Stimulated activated CD8-positive, alpha-beta memory T cell treated with anti-CD3 and anti-CD28 coated beads, Interleukin-7, amount 100 ng/mL, for 48 hours (primary cell): ENCODE measurements at regions not wholly inside any gene's neighbourhood (a gene's known extent, or its start where the extent isn't known, plus 50 kb on each side); places are given as distances from the start of the nearest gene placed in this dataset.

Experiments
- DNase-seq, 2 donors: peaks; one replicate each; pipeline ENCODE4 v3.0.0-alpha.2; 2020; ENCODE audit warnings: low read depth in 1 of 2; ENCODE audit errors: extremely low read depth in 1 of 2

DNA sequence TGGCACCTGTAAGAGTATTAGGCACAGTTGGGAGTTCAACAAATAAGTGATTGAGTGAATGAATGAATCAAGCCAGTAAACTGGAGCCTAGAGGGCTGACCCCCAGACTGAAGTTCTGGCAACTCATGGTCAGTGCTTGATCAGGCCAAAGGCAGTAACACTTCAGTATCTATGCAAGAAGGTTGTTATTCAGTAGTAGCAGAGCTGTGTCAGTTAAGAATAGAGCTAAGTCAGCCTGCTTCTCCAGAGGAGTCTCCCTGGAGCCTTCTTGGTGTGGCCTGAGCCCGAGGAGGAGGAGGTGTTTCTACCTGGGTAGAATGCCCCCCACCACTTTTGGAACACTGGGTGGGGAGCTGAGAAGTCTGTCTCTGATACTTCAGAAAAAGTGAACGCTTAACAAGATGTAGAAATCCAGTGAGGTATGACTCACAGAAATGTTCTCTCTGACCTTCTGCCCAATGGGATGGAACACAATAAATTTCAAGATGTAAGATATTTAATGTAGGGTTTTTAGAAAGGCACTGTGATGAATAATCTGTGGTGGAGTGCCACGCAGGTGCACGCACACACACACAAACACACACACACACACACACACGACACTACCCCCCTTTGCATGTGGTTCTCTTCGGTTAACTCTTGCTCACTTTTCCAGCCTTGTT lies 219.9 kb downstream of the HIPK3 start:
- no peak for DNase-seq

DNA sequence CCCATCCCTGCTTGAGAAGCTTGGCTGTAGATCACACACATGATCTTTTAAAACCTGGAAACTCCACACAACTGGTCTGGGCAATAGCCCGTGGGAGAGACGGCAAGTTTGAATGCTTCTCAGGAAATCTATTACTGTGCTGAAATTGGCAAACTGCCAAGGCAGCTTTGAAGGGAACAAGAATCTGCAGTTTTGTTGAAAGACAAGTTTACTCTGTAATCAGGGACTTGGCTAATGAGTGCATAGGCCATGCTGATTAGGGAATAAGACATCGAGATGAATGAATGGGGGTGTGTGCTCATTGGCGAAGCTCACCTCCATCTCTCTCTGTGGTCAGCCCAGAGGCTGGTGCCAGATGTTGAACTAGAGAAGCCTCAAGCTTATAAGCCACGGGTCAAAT lies 218.8 kb downstream of the HIPK3 start:
- no peak for DNase-seq

DNA sequence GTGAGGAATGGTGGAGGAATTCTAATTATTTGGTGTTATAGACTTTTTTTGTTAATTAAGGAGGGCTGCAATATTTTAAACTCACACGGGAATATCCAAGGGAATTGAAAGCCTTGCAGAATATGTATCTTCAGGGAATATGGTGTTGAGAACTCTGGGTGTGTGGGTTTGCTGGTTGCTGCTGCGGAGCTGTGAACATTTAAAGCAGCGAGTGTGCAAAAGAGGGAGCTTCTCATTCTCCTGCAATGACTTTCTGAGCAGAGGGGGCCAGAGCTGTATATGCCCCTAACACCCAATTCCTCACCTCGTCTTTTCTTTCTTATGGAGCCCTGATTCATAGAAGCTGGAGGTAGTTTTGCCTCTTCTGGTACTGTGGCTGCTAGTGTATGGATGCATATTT lies 217.7 kb downstream of the HIPK3 start:
- no peak for DNase-seq

DNA sequence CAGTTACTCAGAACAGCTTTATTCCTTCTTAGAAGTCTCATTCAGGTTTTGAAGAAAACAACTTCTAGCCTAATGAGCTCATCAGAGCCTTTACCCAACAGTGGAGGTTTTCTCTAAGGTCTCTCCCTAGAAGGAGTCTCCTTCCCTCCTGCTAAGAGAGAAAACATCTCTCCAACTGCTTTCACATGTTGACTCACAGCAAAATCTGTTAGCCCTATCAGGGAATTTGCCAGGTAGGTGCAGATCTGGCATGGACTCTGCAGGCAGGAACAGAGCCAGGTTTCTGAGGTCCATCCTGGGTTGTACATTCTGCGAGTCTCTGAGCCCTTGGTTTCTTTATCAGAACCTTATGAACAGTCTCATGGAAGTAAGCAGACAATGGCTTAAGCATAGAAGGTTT lies 214.4 kb downstream of the HIPK3 start:
- no peak for DNase-seq

DNA sequence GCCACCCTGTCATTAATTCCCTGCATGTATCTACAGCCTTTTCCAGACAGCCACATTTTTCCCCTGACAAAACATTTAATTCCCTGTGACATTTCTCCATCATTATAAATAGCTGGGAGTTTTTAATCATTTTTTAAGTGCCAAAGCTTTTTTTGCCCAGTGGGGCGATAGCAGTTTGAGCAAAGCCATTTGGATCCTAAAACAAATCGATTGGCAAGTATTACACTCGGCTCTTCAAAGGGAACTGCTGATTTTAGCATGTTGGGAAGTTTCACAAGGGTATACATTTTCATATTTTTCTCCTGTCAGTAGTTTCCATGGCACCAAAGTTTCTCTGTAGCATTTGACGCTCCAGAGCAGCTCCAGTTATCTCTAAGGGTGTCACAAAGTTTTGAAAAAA lies 210.8 kb downstream of the HIPK3 start:
- DNase-seq, result no peak

DNA sequence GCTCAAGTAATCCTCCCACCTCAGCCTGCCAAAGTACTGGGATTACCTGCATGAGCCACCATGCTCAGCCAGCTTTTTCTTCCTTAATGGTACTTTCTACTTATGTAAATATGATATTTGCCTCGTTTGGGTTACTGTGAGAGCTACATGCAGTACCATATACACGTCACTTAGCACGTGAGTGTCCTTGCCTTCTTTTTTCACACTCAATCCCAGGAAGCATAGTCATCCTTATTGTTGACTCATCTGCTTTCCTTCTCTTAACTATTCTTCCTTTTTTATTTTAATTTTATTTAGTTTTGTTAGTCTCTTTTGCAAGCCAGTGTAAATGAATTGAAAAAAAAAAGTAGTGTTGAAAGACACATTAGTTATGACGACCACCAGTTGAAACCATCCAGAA lies 205.9 kb downstream of the HIPK3 start:
- DNase-seq, result no peak

DNA sequence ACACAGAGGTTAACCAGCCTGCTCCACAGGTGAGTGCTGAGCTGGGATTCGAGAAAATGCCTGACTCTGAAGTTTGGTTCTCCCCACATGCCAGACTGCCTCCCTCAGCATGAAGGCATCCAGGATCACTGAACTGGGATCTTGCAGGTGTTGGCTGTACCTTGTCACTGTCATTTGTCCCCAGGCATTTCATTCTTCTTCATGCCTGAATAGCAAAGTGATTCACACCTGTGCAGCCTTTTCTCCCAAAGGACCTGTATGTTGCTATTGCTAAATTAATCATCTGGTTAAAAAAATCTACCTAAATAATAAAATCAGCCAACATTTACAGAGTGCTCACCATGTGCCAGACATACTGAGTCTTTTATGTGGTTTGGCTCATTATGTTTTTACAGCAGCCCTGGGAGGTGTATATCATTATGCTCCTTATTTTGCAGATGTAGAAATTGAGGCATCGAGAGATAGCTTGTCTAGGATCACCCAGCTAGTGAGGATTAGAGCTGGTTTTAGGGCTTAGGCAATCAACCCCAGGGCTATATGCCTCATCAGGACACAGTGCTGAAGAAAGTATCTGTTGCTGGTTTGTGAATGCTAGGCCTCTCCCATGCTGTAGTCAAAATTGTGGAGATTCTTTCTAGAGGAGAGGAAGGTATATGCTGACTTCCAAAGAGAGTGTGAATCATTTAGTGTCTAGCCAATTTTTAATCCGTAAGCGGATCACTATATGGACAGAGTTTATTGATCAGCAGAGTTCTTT lies 204.4 kb downstream of the HIPK3 start:
- no peak for DNase-seq

DNA sequence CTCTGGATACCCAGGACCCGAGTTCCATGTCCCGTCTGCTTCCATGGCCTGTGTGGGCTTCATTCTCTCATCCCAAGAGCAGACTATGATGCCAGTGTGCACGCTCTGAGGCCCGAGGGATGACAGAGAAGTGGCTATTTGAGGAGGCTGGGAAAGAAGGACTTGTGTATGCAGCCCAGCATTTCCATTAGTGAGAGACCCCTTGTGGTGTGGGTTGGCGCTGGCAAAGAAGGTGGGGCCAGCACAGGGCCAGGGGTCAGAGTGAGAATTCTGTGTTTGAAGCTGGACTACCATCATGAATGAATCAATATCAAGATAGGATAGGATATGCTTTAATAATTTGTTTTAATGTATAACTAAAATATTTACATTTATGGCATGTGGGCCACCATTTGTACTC lies 200.8 kb downstream of the HIPK3 start:
- no peak for DNase-seq

DNA sequence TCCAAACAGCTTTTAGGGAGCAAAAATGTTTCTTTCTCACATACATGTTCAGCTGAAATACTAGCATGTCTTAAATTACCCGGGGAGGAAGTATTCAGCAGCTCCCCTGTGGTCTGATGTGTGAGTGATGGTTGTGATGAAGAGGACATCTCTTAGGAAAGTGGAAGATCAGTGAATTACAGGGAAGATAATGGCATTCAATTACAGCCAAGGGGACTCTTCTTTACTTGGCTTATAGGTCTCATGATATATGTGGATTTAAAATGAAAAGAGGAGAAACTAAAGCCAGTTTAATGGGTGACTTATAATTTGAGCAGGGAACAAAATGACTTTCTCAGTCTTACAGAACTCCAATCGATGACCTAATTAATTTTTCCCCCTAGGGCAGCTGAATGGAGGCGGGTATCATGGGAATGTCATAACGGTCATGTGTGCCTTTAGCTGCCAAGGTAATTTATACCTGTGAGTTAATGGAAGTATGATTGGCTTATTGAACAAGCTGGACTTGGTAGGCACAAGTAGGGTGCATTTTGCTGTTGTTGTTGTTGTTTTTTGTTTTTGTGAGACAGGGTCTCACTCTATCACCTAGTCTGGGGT lies 198.8 kb downstream of the HIPK3 start:
- DNase-seq, result no peak

DNA sequence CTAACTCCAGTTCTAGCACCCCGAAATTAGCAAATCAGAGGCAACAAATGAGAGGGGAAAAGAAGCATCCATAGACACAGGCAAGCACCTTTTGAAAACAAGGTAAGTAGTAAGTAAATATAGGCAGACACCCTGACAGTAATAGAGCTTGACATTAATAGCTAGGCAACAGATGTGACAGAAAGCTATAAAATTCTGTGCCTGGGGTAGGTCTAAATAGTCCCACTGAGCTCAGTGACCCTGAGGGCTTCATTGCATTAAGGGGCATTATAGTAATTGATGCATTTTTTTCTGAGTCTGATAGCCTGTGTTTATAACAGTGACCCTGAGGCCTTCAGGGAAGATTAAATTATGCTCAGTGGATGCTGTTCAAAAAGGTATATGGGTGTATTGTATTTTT lies 197.1 kb downstream of the HIPK3 start:
- DNase-seq, result no peak

DNA sequence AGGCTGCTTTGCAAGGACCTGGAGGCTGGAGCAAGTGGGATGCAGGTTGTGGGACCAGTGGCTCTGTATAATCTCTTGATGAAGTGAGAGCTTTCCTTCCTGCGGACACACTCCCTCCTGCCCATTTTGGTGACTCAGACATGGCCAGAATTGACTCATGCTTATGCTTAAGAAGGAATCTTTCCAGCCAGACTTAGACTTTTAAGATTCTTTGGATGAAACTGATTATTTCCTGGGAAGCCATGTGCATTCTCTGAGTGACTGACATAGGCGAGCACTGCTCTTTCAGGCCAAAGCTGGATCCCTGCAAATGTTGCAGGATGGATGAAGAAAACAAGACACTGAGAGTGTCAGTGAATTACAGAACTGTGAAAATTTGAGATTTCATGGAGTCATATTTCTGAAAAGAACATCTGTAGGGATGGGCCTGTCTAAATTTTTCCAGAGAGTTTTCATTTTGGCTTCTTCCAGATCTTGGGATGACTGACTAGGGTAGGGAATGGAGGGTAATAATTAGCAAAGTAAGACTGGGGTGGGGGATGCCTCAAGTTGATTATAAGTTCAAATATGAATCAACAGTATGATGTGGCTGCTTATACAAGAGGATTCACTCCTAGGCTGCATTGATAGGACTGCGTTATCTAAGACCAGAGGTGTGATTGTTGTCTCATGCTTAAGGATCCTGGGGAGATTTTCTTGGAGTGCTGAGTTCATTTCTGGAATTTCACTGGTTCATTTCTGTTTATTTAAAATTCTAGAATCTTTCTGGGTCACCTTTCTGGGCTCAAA lies 195.8 kb downstream of the HIPK3 start:
- no peak for DNase-seq

DNA sequence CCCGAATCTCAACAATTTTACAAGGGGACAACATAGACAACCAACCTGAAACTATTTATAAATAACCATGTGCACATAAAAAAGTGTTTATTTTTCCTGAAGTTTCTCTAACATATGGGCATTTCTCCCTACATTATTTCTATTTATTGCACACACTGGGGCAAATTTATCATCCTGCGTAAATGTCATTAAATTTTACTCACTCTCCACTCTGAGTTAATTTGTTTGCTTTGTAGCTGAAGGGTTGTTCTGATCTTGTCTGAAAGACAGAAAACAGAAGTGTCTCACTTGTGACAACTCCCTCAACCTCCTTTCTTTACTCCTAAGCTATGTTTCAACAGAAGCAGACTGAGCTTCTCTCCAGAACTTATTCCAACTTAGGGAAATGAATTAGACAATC lies 194.2 kb downstream of the HIPK3 start:
- DNase-seq, result no peak

DNA sequence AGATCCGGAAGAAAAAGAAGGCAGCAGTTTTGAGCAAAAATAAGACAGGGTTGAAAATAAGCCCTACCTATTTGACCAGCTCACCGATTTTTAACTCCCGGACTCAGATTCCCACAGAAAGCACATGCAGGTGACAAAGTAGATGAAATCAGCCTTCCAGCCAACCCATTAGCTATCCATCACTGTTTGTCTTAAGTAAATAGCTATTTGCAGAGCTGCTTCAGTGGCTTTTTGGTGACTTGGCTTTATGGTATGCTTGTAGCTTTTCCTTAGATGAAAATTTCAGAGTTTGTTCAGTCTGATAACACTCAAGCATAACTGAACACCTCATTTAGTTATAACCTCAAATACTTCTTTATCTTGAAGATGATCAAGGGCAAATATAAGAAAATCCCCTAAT lies 192.6 kb downstream of the HIPK3 start:
- DNase-seq, result no peak

DNA sequence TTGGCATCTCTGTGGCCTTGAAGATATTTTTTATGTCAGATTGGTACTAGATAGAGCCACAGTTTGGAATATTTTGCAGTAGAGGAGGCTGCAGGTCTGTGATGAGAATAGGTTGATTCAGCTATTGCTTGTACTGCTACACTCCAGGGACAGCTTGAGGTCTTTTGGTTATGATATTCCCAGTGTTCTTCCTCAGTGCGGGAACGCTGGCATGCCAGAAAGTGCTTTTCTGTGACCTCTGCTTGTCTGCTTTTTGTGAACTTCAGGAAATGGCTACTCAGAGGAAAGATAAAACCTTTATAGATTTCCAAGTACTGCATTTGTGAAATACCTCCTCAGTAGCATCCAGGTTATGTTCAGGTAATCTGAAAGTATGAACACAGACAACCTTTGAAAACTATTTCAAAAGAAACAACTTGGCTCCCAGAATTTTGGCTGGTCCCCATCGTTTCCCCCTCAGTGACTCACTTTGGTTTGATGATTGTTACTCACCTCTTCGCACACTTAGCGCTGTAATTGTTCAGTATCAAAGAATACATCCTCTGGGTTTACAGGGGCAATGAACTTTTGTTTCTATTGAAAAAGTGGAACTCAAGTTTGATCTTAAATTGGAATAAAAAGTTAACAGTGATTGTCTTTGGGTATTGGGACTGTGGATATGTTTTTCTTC lies 191.4 kb downstream of the HIPK3 start:
- DNase-seq, result no peak

DNA sequence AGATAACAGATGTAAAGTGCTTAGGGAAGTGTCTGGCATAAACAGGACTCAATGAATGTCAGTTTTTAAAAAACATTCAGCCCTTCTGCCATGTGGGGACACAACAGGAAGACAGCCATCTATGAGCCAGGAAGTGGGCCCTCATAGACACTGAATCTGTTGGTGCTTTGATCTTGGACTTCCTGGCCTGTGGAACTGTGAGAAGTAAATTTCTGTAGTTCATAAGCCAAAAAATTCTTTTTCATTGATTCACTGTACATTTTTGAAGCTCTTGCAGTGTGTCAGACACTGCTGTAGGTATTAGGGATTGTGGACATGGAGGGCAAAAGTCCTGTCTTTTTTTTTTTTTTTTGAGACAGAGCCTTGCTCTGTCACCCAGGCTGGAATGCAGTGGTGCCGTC lies 188.6 kb downstream of the HIPK3 start:
- no peak for DNase-seq

DNA sequence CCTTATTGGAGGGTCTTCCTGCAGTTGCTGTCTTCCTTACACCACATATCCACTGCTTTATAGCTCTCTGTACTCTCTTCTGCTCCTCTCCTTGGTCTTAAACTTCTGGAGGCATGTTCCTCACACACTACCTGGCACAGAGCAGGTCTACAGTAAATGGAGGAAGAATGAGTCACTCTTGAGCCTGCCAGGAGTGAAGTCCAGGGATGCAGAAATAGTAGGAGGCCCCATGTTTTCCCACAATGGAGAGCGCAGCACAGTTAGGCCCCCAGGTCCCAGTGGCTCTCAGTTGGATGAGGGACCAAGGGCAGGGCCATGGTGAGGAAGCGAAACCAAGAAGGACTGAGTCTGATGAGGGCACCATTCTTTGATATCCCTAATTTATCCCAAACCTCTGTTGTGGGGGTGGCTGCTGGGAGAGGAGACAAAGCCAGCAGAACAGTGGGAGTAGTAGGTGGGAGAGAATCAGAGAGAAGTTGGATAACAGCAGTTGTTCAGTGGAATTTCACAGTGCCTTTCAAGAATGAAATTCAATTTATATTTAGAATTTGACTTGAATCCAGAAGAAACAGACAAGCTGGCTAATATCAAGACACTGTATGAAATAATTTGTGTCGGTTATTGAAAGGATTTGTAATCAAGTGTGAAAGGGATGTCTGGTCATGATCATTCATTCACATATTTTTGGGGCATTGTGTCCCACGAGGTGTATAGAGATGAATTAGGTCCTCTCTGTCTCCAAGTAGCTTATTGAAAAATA lies 187.8 kb downstream of the HIPK3 start:
- no peak for DNase-seq

DNA sequence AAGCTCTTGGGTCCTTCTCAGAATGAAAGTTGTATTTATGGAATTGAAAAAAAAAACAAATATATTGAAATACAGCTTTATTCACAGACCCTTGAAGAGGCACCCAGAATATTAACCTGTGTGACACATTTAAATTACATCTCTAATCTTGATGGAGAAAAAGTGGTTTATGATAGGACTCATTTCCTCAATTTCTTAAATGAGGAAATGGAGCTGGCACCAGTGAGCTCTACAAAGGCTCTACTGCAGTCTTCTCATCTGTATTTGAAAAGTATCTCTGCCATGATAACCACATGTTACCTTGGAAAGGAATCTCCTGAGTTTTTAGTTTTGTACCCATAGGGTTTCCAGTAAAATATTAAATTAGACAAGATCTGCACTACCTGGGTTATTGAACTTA lies 186.5 kb downstream of the HIPK3 start:
- no peak for DNase-seq

DNA sequence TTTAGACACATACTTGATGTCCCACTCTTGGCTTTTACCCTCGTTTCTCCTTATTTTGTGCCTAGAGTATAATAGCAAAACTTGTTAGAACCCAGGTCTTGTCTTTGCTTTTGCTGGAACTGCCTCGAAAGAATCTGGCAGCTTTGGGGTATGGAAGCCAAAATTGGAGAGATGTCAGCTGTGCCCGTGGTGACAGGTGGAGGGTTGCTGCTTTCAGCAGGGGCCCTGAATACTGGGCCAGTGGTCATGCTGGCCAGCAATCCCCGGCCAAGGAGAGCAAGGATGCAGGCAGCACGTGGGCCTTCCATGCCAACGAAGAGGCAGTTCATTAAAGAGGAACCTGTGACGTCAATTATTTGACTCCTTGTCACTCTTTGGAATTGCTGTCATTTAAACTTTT lies 181.1 kb downstream of the HIPK3 start:
- DNase-seq, result no peak

DNA sequence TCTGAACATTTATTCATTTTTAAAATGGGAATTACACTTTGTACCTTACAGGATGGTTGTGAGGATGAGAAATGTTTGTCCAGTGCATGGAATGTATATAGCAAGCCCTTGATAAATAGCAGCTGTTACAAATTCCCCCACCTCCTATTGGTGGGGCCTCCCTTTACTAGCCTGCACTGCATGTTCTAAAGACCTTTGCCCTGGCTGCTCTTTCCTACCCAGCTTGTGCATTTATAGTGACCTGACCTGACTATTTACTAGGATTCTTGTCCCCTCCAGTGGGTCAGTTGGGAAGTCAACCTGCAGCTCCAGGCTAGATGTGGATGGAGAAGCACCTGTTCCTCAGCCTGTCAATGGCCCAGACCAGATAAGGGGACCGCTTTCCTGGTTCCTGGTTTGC lies 180.3 kb downstream of the HIPK3 start:
- no peak for DNase-seq

DNA sequence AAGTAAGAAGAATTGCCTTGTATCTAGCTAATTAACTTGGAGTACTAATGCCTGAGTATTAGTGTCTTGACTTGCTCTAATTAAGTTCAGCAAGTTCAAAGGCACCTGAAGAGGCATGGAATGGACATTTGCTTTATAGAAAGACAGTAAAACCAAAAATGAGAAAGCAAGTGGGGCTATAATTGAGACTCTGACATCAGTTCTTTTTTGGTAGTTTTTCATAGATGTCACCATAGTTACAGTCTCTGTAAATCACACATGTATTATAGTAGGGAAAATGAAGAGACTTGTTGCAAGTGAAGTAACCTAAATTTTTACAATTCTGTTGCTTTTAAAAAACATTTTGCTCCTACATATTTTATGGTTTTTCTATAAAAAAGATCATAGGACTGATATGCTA lies 178.0 kb downstream of the HIPK3 start:
- no peak for DNase-seq
